Caco-2 (cell line): ENCODE measurements at regions not wholly inside any gene's neighbourhood (a gene's known extent, or its start where the extent isn't known, plus 50 kb on each side); places are given as distances from the start of the nearest gene placed in this dataset.

Source experiments
- BruUV-seq: library from RNA; stranded (reverse); fragments of 400-500 nt; replicated peaks from 2 replicates; lab custom pipeline; 2021; lab: Mats Ljungman, UMichigan
- CTCF ChIA-PET: fragments of 300-600 bp; sonication (Branson Sonifier 250); formaldehyde crosslinking; loops from one replicate; lab custom pipeline; 2022; ENCODE audit warnings: antibody characterized with exemption; lab: Charles Lee
- POLR2A ChIA-PET: fragments of 300-600 bp; sonication (Branson Sonifier 250); formaldehyde crosslinking; loops from one replicate; lab custom pipeline; 2022; ENCODE audit warnings: antibody characterized with exemption; lab: Charles Lee
- DNase-seq, 2 experiments: peaks; one replicate each; pipeline versions ENCODE4 v3.0.0 to v3.0.0-alpha.2; 2020 to 2022
- H3K27me3 ChIP-seq: replicated peaks from 2 replicates; pipeline ENCODE4 v1.6.0; 2011; ENCODE audit warnings: low read length; ENCODE audit not compliant: control insufficient read depth, insufficient read depth
- H3K36me3 ChIP-seq: 2 replicates; pipeline ENCODE4 v1.5.1; 2011; ENCODE audit warnings: low read length; ENCODE audit not compliant: control insufficient read depth, insufficient read depth
- H3K4me1 ChIP-seq: fragments of 250-450 bp; sonication (Bioruptor Pico); 2 replicates; pipeline ENCODE4 v1.5.1; 2020; ENCODE audit warnings: mild to moderate bottlenecking
- H3K4me3 ChIP-seq: 2 replicates; pipeline ENCODE4 v1.5.1; 2011; ENCODE audit warnings: low read depth, mild to moderate bottlenecking, control low read depth, low read length
- H3K9me3 ChIP-seq: fragments of 250-450 bp; sonication (Bioruptor Pico); 2 replicates; pipeline ENCODE4 v1.5.1; 2020; ENCODE audit warnings: mild to moderate bottlenecking, moderate library complexity
- H3K27ac Mint-ChIP-seq: one replicate; pipeline ENCODE4 v1.8.0; 2022; ENCODE audit warnings: mixed read lengths; ENCODE audit not compliant: unreplicated experiment
- H3K27me3 Mint-ChIP-seq: one replicate; pipeline ENCODE4 v1.8.0; 2022; ENCODE audit warnings: mixed read lengths; ENCODE audit not compliant: insufficient read depth, unreplicated experiment
- H3K36me3 Mint-ChIP-seq: one replicate; pipeline ENCODE4 v1.8.0; 2022; ENCODE audit warnings: mild to moderate bottlenecking, mixed read lengths; ENCODE audit not compliant: insufficient read depth, unreplicated experiment
- H3K4me1 Mint-ChIP-seq: one replicate; pipeline ENCODE4 v1.8.0; 2022; ENCODE audit warnings: low read depth, mixed read lengths; ENCODE audit not compliant: unreplicated experiment
- H3K4me3 Mint-ChIP-seq: one replicate; pipeline ENCODE4 v1.8.0; 2022; ENCODE audit warnings: mild to moderate bottlenecking, moderate library complexity, mixed read lengths; ENCODE audit not compliant: unreplicated experiment
- H3K9me3 Mint-ChIP-seq: one replicate; pipeline ENCODE4 v1.8.0; 2022; ENCODE audit warnings: mixed read lengths; ENCODE audit not compliant: unreplicated experiment
- CTCF ChIP-seq, 2 experiments: fragments of 200-600 bp in 1 of 2; IDR thresholded peaks; 1 replicate in 1 of 2; 2 replicates in 1 of 2; pipeline versions ENCODE4 v1.5.1 to v1.8.0; 2011 to 2022; ENCODE audit warnings: antibody characterized with exemption in 1 of 2, control low read depth in 1 of 2, inconsistent platforms in 1 of 2, low read depth in 1 of 2, low read length in 1 of 2, mild to moderate bottlenecking in 1 of 2, moderate library complexity in 1 of 2; ENCODE audit not compliant: insufficient read depth in 1 of 2, severe bottlenecking in 1 of 2, unreplicated experiment in 1 of 2
- intact Hi-C: fragments of 100-400 bp; cut with micrococcal nuclease; formaldehyde crosslinking; loops from one replicate; pipeline ENCODE4 v1.10.0; 2022; ENCODE audit not compliant: unreplicated experiment

- no peak overlapping the region for H3K4me3 ChIP-seq
- Mint-ChIP-seq H3K27me3 (no peaks in the 10 kb centered on the region), H3K27ac (no peak overlapping the region), H3K9me3 (peaks cover 13% of the 10 kb centered on the region), H3K4me3 (no peak overlapping the region), H3K36me3 (no peaks in the 10 kb centered on the region), H3K4me1 (peaks cover 17% of the 10 kb centered on the region)
- POLR2A ChIA-PET = no interaction called here
- intact Hi-C loops = no loop called here
- CTCF ChIA-PET = no interaction called here
- H3K36me3 ChIP-seq = no peaks in the 10 kb centered on the region
- H3K27me3 ChIP-seq = no peaks in the 10 kb centered on the region
- BruUV-seq = no TSS peak
- TF ChIP-seq CTCF (IDR thresholded peaks at IDR 0.05; ENCODE audit: insufficient read depth in 1 of 2, low read depth in 1 of 2, low read length in 1 of 2, severe bottlenecking in 1 of 2, unreplicated experiment in 1 of 2) = no peak
- DNase-seq = no peak
- H3K9me3 ChIP-seq = no peaks in the 10 kb centered on the region
- H3K4me1 ChIP-seq = peaks cover 11% of the 10 kb centered on the region
Measured at GRCh38 chr3:193948459-193948858, 187.5 kb upstream of the HES1 start.

GRCh38 chr3:193951859-193952258 lies 184.1 kb upstream of the HES1 start:
- no peak for DNase-seq
- no peaks in the 10 kb centered on the region for H3K36me3 ChIP-seq
- H3K4me1 Mint-ChIP-seq = peaks cover 8% of the 10 kb centered on the region
- BruUV-seq = no TSS peak
- H3K4me3 Mint-ChIP-seq = no peak overlapping the region
- peaks cover 7% of the 10 kb centered on the region for H3K4me1 ChIP-seq
- peaks cover 21% of the 10 kb centered on the region for H3K9me3 ChIP-seq
- H3K27me3 ChIP-seq = no peaks in the 10 kb centered on the region
- intact Hi-C loops = no loop called here
- TF ChIP-seq CTCF (IDR thresholded peaks at IDR 0.05; ENCODE audit: insufficient read depth in 1 of 2, low read depth in 1 of 2, low read length in 1 of 2, severe bottlenecking in 1 of 2, unreplicated experiment in 1 of 2) = no peak
- H3K36me3 Mint-ChIP-seq = no peaks in the 10 kb centered on the region
- H3K27me3 Mint-ChIP-seq = no peaks in the 10 kb centered on the region
- H3K9me3 Mint-ChIP-seq = peaks cover 40% of the 10 kb centered on the region
- no peak overlapping the region for H3K4me3 ChIP-seq
- CTCF ChIA-PET = no interaction called here
- no peak overlapping the region for H3K27ac Mint-ChIP-seq
- POLR2A ChIA-PET = no interaction called here

GRCh38 chr3:193954752-193955151 lies 181.2 kb upstream of the HES1 start:
- Histone ChIP-seq H3K4me3 (no peak overlapping the region), H3K36me3 (no peaks in the 10 kb centered on the region), H3K27me3 (no peaks in the 10 kb centered on the region), H3K9me3 (peaks cover 21% of the 10 kb centered on the region), H3K4me1 (no peaks in the 10 kb centered on the region)
- ChIA-PET CTCF (no interaction called here), POLR2A (no interaction called here)
- H3K27ac Mint-ChIP-seq = no peak overlapping the region
- no TSS peak for BruUV-seq
- no peak for TF ChIP-seq CTCF (IDR thresholded peaks at IDR 0.05; ENCODE audit: insufficient read depth in 1 of 2, low read depth in 1 of 2, low read length in 1 of 2, severe bottlenecking in 1 of 2, unreplicated experiment in 1 of 2)
- no peaks in the 10 kb centered on the region for H3K27me3 Mint-ChIP-seq
- H3K4me3 Mint-ChIP-seq = no peak overlapping the region
- no peaks in the 10 kb centered on the region for H3K4me1 Mint-ChIP-seq
- no peak for DNase-seq
- H3K36me3 Mint-ChIP-seq = no peaks in the 10 kb centered on the region
- peaks cover 35% of the 10 kb centered on the region for H3K9me3 Mint-ChIP-seq
- intact Hi-C loops = no loop called here
